ENCODE measurements at regions not wholly inside any gene's neighbourhood (a gene's known extent, or its start where the extent isn't known, plus 50 kb on each side); places are given as distances from the start of the nearest gene placed in this dataset.

DNA sequence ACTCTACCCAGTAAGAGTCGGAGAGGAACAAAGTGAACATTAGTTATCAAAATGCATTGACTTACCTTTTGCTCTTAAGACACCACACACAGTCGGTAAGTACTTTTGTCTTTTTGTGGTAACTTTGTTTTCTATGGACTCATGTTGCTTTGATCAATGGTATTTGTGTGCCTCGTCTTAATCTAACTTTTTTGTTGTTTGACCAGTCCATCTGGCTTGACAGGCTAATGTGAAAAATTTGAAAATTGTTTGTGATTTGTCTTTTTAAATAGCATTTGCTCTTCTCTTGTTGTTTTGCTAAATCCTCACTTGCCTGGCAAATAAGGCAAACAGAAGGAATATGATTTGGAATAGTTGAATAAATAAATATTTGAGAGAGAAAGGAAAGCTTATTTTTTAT lies 71.4 kb upstream of the CHD1 start:
- Histone ChIP-seq H4K20me1 (ENCODE audit: insufficient read depth, low read length) (no peaks in the 10 kb centered on the region), H3K9me2 (replicated peaks; ENCODE audit: insufficient read depth, low read length) (no peaks in the 10 kb centered on the region), H3K27ac (ENCODE audit: low read length) (no peak overlapping the region), H3F3A (ENCODE audit: insufficient read depth, low read length) (no peaks in the 10 kb centered on the region), H3K4me1 (ENCODE audit: low read length) (no peaks in the 10 kb centered on the region), H3K4me3 (ENCODE audit: low read length) (no peak overlapping the region), H3K9me3 (replicated peaks; ENCODE audit: insufficient read depth, low read length) (no peaks in the 10 kb centered on the region), H2AFZ (ENCODE audit: low read length) (no peak overlapping the region), H3K27me3 (replicated peaks; ENCODE audit: insufficient read depth, low read length) (no peaks in the 10 kb centered on the region), H3K9ac (ENCODE audit: low read length) (no peak overlapping the region), H3K79me2 (ENCODE audit: low read length) (no peaks in the 10 kb centered on the region), H3K36me3 (replicated peaks; ENCODE audit: insufficient read depth, low read length) (no peaks in the 10 kb centered on the region), H3K4me2 (ENCODE audit: low read depth, low read length) (no peak overlapping the region)
- TF ChIP-seq EZH2phosphoT487 (IDR thresholded peaks at IDR 0.05; ENCODE audit: low read length) (no peak), EZH2 (optimal IDR thresholded peaks at IDR 0.05; ENCODE audit: low read depth, low read length) (no peak)
- TF ChIP-seq, protein P1, sequence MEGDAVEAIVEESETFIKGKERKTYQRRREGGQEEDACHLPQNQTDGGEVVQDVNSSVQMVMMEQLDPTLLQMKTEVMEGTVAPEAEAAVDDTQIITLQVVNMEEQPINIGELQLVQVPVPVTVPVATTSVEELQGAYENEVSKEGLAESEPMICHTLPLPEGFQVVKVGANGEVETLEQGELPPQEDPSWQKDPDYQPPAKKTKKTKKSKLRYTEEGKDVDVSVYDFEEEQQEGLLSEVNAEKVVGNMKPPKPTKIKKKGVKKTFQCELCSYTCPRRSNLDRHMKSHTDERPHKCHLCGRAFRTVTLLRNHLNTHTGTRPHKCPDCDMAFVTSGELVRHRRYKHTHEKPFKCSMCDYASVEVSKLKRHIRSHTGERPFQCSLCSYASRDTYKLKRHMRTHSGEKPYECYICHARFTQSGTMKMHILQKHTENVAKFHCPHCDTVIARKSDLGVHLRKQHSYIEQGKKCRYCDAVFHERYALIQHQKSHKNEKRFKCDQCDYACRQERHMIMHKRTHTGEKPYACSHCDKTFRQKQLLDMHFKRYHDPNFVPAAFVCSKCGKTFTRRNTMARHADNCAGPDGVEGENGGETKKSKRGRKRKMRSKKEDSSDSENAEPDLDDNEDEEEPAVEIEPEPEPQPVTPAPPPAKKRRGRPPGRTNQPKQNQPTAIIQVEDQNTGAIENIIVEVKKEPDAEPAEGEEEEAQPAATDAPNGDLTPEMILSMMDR (IDR thresholded peaks at IDR 0.05; ENCODE audit: low read length): no peak
- no peak for DNase-seq

DNA sequence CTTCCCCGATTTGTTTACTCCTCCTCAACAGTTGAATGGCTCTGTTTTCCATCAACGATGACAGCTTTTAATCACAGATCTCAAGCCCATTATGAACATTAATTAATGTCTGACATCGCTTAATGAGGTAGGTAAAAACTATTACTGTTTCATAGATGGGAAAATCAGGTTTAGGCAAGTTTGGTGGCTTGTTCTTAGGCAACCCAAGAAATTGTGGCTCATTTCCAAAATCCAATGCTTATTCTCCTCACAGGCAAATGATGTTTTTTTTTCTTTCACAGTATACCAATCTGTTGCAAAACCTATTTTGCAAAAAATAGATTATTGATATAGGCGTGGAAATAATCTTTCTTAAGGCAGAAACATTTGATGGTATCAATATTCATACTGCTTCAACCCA lies 70.8 kb upstream of the CHD1 start:
- Histone ChIP-seq H2AFZ (ENCODE audit: low read length) (no peak overlapping the region), H3K4me2 (ENCODE audit: low read depth, low read length) (no peak overlapping the region), H3K27me3 (replicated peaks; ENCODE audit: insufficient read depth, low read length) (no peaks in the 10 kb centered on the region), H3K9ac (ENCODE audit: low read length) (no peak overlapping the region), H3F3A (ENCODE audit: insufficient read depth, low read length) (no peaks in the 10 kb centered on the region), H3K4me1 (ENCODE audit: low read length) (no peaks in the 10 kb centered on the region), H3K9me2 (replicated peaks; ENCODE audit: insufficient read depth, low read length) (no peaks in the 10 kb centered on the region), H4K20me1 (ENCODE audit: insufficient read depth, low read length) (no peaks in the 10 kb centered on the region), H3K79me2 (ENCODE audit: low read length) (no peaks in the 10 kb centered on the region), H3K9me3 (replicated peaks; ENCODE audit: insufficient read depth, low read length) (no peaks in the 10 kb centered on the region), H3K4me3 (ENCODE audit: low read length) (no peak overlapping the region), H3K36me3 (replicated peaks; ENCODE audit: insufficient read depth, low read length) (no peaks in the 10 kb centered on the region), H3K27ac (ENCODE audit: low read length) (no peak overlapping the region)
- DNase-seq: no peak
- no peak for TF ChIP-seq EZH2phosphoT487 (IDR thresholded peaks at IDR 0.05; ENCODE audit: low read length)
- no peak for TF ChIP-seq EZH2 (optimal IDR thresholded peaks at IDR 0.05; ENCODE audit: low read depth, low read length)
- TF ChIP-seq, protein P1 (IDR thresholded peaks at IDR 0.05; ENCODE audit: low read length): no peak

DNA sequence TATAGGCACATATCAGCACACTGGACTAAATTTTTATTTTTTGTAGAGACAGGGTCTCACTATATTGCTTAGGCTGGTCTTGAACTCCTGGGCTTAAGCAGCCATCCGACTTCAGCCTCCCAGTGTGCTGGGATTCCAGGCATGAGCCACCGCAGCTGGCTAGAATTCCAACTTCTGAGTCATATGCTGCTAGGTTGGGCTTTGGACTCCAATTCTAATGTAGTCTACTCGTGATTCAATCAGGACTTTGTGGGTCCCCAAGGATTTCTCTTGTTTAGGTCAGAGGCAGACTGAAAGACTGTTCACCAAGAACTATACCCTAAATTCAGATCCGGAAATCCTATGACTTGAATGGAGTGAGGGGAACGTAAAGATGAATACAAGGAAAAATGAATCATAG lies 68.2 kb upstream of the CHD1 start:
- Histone ChIP-seq H3K9ac (ENCODE audit: low read length) (no peak overlapping the region), H3K4me2 (ENCODE audit: low read depth, low read length) (no peak overlapping the region), H3F3A (ENCODE audit: insufficient read depth, low read length) (no peaks in the 10 kb centered on the region), H4K20me1 (ENCODE audit: insufficient read depth, low read length) (no peaks in the 10 kb centered on the region), H3K4me3 (ENCODE audit: low read length) (no peak overlapping the region), H3K27ac (ENCODE audit: low read length) (no peak overlapping the region), H3K27me3 (replicated peaks; ENCODE audit: insufficient read depth, low read length) (no peaks in the 10 kb centered on the region), H3K9me3 (replicated peaks; ENCODE audit: insufficient read depth, low read length) (no peaks in the 10 kb centered on the region; the same call in 1 of the 2 replicates), H3K4me1 (ENCODE audit: low read length) (no peaks in the 10 kb centered on the region), H3K36me3 (replicated peaks; ENCODE audit: insufficient read depth, low read length) (no peaks in the 10 kb centered on the region), H2AFZ (ENCODE audit: low read length) (no peak overlapping the region), H3K9me2 (replicated peaks; ENCODE audit: insufficient read depth, low read length) (no peaks in the 10 kb centered on the region), H3K79me2 (ENCODE audit: low read length) (no peaks in the 10 kb centered on the region)
- TF ChIP-seq EZH2phosphoT487 (IDR thresholded peaks at IDR 0.05; ENCODE audit: low read length) (no peak), EZH2 (optimal IDR thresholded peaks at IDR 0.05; ENCODE audit: low read depth, low read length) (no peak)
- TF ChIP-seq, protein P1 (IDR thresholded peaks at IDR 0.05; ENCODE audit: low read length): no peak
- no peak for DNase-seq

All from MM.1S (cell line).